Calu3 (cell line): ENCODE measurements at regions not wholly inside any gene's neighbourhood (a gene's known extent, or its start where the extent isn't known, plus 50 kb on each side); places are given as distances from the start of the nearest gene placed in this dataset.

Experiments used
- BruUV-seq: library from RNA; stranded (reverse); fragments of 400-500 nt; replicated peaks from 2 replicates; lab custom pipeline; 2021; lab: Mats Ljungman, UMichigan
- CTCF ChIA-PET: fragments of 300-600 bp; sonication (Branson Sonifier 250); formaldehyde crosslinking; loops from one replicate; lab custom pipeline; 2022; ENCODE audit warnings: antibody characterized with exemption; lab: Charles Lee
- DNase-seq: peaks from one replicate; pipeline ENCODE4 v3.0.0; 2022
- H3K27ac Mint-ChIP-seq: one replicate; pipeline ENCODE4 v1.8.0; 2022; ENCODE audit warnings: mixed read lengths; ENCODE audit not compliant: unreplicated experiment
- H3K27me3 Mint-ChIP-seq: one replicate; pipeline ENCODE4 v1.8.0; 2022; ENCODE audit warnings: mixed read lengths; ENCODE audit not compliant: unreplicated experiment
- H3K36me3 Mint-ChIP-seq: one replicate; pipeline ENCODE4 v1.8.0; 2022; ENCODE audit warnings: mild to moderate bottlenecking, moderate library complexity, mixed read lengths; ENCODE audit not compliant: insufficient read depth, unreplicated experiment
- H3K4me1 Mint-ChIP-seq: one replicate; pipeline ENCODE4 v1.8.0; 2022; ENCODE audit warnings: mild to moderate bottlenecking, low read depth, mixed read lengths; ENCODE audit not compliant: unreplicated experiment
- H3K4me3 Mint-ChIP-seq: one replicate; pipeline ENCODE4 v1.8.0; 2022; ENCODE audit warnings: mild to moderate bottlenecking, low read depth, moderate library complexity, mixed read lengths; ENCODE audit not compliant: unreplicated experiment
- H3K9me3 Mint-ChIP-seq: one replicate; pipeline ENCODE4 v1.8.0; 2022; ENCODE audit warnings: low read depth, mixed read lengths; ENCODE audit not compliant: unreplicated experiment
- CTCF ChIP-seq: fragments of 200-600 bp; IDR thresholded peaks from one replicate; pipeline ENCODE4 v1.8.0; 2022; ENCODE audit warnings: antibody characterized with exemption; ENCODE audit not compliant: unreplicated experiment
- intact Hi-C: fragments of 100-400 bp; cut with micrococcal nuclease; formaldehyde crosslinking; loops from one replicate; pipeline ENCODE4 v1.10.0; 2022; ENCODE audit not compliant: unreplicated experiment

GRCh38 chr11:16421826-16422225 is 65.5 kb upstream of the SOX6 start:
- no peak overlapping the region for H3K27ac Mint-ChIP-seq
- intact Hi-C loops: no loop called here
- no TSS peak for BruUV-seq
- H3K9me3 Mint-ChIP-seq: no peaks in the 10 kb centered on the region
- CTCF ChIA-PET: no interaction called here
- no peak for DNase-seq
- no peaks in the 10 kb centered on the region for H3K36me3 Mint-ChIP-seq
- H3K27me3 Mint-ChIP-seq: no peaks in the 10 kb centered on the region
- no peaks in the 10 kb centered on the region for H3K4me1 Mint-ChIP-seq
- H3K4me3 Mint-ChIP-seq: no peak overlapping the region
- no peak for TF ChIP-seq CTCF

DNA sequence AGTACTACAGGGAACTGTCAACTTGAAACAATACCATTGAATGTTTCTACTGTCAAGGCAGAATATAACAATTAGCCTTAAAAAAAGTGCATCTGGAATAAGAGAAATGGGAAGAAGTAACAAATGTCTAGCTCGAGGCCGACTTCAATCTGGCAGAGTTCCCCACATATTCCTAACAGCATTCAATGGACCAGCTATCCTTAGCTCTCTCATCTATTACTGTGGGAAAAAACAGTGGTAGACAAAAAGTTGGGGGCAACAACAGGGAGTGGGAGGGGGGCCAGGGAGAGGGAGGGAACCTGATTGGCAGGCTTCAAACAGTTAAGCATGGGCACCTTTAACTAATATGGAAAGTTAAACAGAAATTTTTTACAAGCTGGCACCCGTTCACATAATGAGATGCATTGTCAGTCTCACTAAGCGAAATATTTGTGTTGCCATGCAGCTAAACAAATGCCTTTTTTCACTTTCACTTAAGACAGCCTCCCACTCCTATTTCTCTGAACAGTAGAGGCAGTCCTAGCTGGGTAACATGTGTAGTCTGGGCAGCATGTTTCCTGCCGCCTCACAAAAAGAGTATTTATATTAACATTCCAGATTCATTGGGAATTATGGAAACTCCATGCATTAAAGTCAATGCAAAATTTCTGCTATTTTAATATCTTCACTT is 62.2 kb upstream of the SOX6 start:
- intact Hi-C loops: no loop called here
- Mint-ChIP-seq H3K27me3 (no peaks in the 10 kb centered on the region), H3K4me3 (no peak overlapping the region), H3K36me3 (no peaks in the 10 kb centered on the region), H3K9me3 (no peaks in the 10 kb centered on the region), H3K4me1 (no peaks in the 10 kb centered on the region), H3K27ac (no peak overlapping the region)
- DNase-seq: no peak
- BruUV-seq: no TSS peak
- CTCF ChIA-PET: no interaction called here
- no peak for TF ChIP-seq CTCF

GRCh38 chr11:16412525-16413172 is 56.3 kb upstream of the SOX6 start:
- CTCF ChIA-PET: no interaction called here
- intact Hi-C loops: no loop called here
- no peaks in the 10 kb centered on the region for H3K4me1 Mint-ChIP-seq
- no peak overlapping the region for H3K4me3 Mint-ChIP-seq
- TF ChIP-seq CTCF: no peak
- H3K27ac Mint-ChIP-seq: no peak overlapping the region
- BruUV-seq: no TSS peak
- no peak for DNase-seq
- no peaks in the 10 kb centered on the region for H3K9me3 Mint-ChIP-seq
- H3K27me3 Mint-ChIP-seq: no peaks in the 10 kb centered on the region
- no peaks in the 10 kb centered on the region for H3K36me3 Mint-ChIP-seq

DNA sequence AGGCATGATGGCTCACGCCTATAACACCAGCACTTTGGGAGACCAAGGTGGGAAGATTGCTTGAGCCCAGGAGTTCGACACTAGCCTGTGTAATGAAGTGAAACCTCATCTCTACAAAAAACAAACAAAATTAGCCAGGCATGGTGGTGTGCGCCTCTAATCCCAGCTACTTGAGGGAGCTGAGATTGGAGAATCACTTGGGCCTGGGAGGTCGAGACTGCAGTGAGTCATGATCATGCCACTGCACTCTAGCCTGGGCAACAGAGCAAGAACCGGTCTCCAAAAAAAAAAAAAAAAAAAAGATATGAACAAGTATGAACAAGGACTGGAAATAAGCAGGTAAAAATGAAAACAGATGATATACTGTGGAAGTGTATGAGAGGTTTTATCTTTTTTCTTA is 54.1 kb upstream of the SOX6 start:
- no peaks in the 10 kb centered on the region for H3K36me3 Mint-ChIP-seq
- no peak overlapping the region for H3K27ac Mint-ChIP-seq
- no TSS peak for BruUV-seq
- intact Hi-C loops: no loop called here
- no peaks in the 10 kb centered on the region for H3K27me3 Mint-ChIP-seq
- H3K4me3 Mint-ChIP-seq: no peak overlapping the region
- CTCF ChIA-PET: no interaction called here
- DNase-seq: no peak
- peaks cover 4% of the 10 kb centered on the region for H3K4me1 Mint-ChIP-seq
- TF ChIP-seq CTCF: no peak
- no peaks in the 10 kb centered on the region for H3K9me3 Mint-ChIP-seq
